Left lung (tissue), 4 donors: ENCODE measurements at regions not wholly inside any gene's neighbourhood (a gene's known extent, or its start where the extent isn't known, plus 50 kb on each side); places are given as distances from the start of the nearest gene placed in this dataset.

Experiments
- ATAC-seq: fragments of 200-7000 bp; cut with Tn5 transposase; one replicate; pipeline ENCODE4 v1.9.1; 2020; ENCODE audit warnings: moderate library complexity
- DNase-seq, 4 donors: peaks; one replicate each; pipeline ENCODE4 v3.0.0-alpha.2; 2013 to 2020
- H3K27ac ChIP-seq, 2 donors: fragments of 200-600 bp; sonication (generic) in 1 of 2; one replicate each; pipeline versions ENCODE4 v1.5.0 to v1.8.0; 2020 to 2021
- H3K27me3 ChIP-seq, 2 donors: fragments of 200-600 bp; sonication (generic) in 1 of 2; one replicate each; pipeline versions ENCODE4 v1.5.0 to v1.8.0; 2020 to 2021
- H3K36me3 ChIP-seq, 2 donors: fragments of 200-600 bp; sonication (generic) in 1 of 2; one replicate each; pipeline versions ENCODE4 v1.5.0 to v1.8.0; 2020 to 2021
- H3K4me1 ChIP-seq, 2 donors: fragments of 200-600 bp; one replicate each; pipeline ENCODE4 v1.8.0; 2021
- H3K4me3 ChIP-seq, 2 donors: fragments of 200-600 bp; sonication (generic) in 1 of 2; one replicate each; pipeline versions ENCODE4 v1.5.0 to v1.8.0; 2020 to 2021; ENCODE audit warnings: mild to moderate bottlenecking in 1 of 2
- H3K9me3 ChIP-seq, 2 donors: fragments of 200-600 bp; sonication (generic) in 1 of 2; one replicate each; pipeline versions ENCODE4 v1.5.0 to v1.8.0; 2020 to 2021
- intact Hi-C, 2 donors: fragments of 100-400 bp; cut with DNase I; formaldehyde crosslinking; loops; one replicate each; pipeline versions ENCODE4 v1.11.2 to v1.14.2; 2022
- TF ChIP-seq, protein P1 (sequence below), 2 donors: fragments of 200-600 bp; sonication (generic) in 1 of 2; IDR thresholded peaks; one replicate each; pipeline versions ENCODE4 v1.5.0 to v1.8.0; 2021; ENCODE audit warnings: antibody characterized with exemption in 2 of 2
- donor health status: DM: no; HTN: yes; CAD: no.
- donor health status: DM: no; HTN: no; CAD: no.

DNA sequence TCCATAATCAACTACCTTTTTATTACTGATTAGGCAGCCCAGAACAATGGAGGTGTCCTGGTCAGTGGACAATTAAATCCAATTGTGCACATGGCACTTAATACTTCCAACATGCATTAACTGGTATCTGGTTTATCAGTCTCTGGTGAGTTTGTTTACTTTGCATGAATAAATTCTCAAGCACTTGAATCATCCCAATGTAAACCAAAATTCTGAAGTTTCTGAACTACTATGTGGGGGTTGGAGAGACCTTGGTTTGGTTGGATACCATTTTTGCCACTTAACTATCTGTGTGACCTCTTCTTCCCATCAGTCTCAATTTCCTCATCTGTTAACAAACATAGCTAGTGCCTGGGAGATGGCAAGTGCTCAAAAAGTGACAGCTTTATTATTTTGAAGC is 70.5 kb upstream of the MAP4 start:
- peaks cover 15 to 46% of the 10 kb centered on the region in 2 donors for H3K4me1 ChIP-seq
- DNase-seq, result peak in 2 of 4 donors; percentile 4 to 11
- no peak for ATAC-seq
- H3K27me3 ChIP-seq, result no peaks in the 10 kb centered on the region
- peak overlapping the region in 1 of 2 donors; percentile 74 for H3K4me3 ChIP-seq
- TF ChIP-seq, protein P1, sequence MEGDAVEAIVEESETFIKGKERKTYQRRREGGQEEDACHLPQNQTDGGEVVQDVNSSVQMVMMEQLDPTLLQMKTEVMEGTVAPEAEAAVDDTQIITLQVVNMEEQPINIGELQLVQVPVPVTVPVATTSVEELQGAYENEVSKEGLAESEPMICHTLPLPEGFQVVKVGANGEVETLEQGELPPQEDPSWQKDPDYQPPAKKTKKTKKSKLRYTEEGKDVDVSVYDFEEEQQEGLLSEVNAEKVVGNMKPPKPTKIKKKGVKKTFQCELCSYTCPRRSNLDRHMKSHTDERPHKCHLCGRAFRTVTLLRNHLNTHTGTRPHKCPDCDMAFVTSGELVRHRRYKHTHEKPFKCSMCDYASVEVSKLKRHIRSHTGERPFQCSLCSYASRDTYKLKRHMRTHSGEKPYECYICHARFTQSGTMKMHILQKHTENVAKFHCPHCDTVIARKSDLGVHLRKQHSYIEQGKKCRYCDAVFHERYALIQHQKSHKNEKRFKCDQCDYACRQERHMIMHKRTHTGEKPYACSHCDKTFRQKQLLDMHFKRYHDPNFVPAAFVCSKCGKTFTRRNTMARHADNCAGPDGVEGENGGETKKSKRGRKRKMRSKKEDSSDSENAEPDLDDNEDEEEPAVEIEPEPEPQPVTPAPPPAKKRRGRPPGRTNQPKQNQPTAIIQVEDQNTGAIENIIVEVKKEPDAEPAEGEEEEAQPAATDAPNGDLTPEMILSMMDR (IDR thresholded peaks at IDR 0.05), result no peak
- peak overlapping the region; percentile 70 to 79 for H3K27ac ChIP-seq
- intact Hi-C loops, result no loop called here
- no peaks in the 10 kb centered on the region for H3K9me3 ChIP-seq
- peaks cover 0 to 14% of the 10 kb centered on the region in 2 donors for H3K36me3 ChIP-seq

DNA sequence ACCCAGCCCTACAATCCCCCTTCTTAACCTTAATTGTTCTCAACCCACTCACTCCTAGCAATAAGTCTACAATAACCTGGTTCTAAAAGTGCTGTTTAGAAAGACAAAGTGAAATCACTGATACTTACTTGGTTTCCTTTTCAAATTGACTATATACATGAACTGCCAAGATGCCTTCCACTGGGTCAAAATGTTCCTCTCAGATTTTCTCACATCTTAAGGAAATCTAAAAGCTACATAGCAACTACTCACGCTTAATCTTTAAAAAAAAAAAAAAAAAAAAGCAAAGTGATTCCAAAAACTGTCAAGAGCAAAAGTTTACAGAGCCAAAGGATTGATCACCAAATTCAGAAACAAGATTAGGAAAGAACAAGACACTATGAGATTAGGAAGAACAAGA is 68.7 kb upstream of the MAP4 start:
- Histone ChIP-seq H3K27me3 (no peaks in the 10 kb centered on the region), H3K4me3 (no peak overlapping the region), H3K9me3 (no peaks in the 10 kb centered on the region), H3K4me1 (peaks cover 15 to 44% of the 10 kb centered on the region in 2 donors), H3K27ac (no peak overlapping the region), H3K36me3 (peaks cover 0 to 22% of the 10 kb centered on the region in 2 donors)
- ATAC-seq, result no peak
- TF ChIP-seq, protein P1 (IDR thresholded peaks at IDR 0.05), result no peak
- intact Hi-C loops, result no loop called here
- DNase-seq, result no peak

DNA sequence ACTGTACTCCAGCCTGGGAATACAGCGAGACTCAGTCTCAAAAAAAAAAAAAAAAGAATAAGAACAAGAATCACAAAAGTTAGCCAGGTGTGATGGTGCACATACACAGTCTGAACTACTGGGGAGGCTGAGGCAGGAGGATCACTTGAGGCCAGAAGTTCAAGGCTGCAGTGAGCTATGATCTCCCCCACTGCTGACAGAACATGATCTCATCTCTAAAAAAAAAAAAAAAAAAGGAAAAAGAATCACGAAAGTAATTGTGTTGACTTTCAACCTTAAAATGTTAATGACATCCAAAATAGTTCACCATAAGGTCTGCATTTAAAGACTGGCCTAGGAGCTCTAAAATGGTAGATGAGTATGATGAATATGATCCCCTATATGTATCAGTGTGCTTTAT is 68.0 kb upstream of the MAP4 start:
- Histone ChIP-seq H3K4me1 (peaks cover 15 to 38% of the 10 kb centered on the region in 2 donors), H3K9me3 (no peaks in the 10 kb centered on the region), H3K4me3 (no peak overlapping the region), H3K36me3 (peaks cover 0 to 22% of the 10 kb centered on the region in 2 donors), H3K27ac (no peak overlapping the region), H3K27me3 (no peaks in the 10 kb centered on the region)
- ATAC-seq (no peak), DNase-seq (no peak)
- TF ChIP-seq, protein P1 (IDR thresholded peaks at IDR 0.05), result no peak
- intact Hi-C loops, result no loop called here

DNA sequence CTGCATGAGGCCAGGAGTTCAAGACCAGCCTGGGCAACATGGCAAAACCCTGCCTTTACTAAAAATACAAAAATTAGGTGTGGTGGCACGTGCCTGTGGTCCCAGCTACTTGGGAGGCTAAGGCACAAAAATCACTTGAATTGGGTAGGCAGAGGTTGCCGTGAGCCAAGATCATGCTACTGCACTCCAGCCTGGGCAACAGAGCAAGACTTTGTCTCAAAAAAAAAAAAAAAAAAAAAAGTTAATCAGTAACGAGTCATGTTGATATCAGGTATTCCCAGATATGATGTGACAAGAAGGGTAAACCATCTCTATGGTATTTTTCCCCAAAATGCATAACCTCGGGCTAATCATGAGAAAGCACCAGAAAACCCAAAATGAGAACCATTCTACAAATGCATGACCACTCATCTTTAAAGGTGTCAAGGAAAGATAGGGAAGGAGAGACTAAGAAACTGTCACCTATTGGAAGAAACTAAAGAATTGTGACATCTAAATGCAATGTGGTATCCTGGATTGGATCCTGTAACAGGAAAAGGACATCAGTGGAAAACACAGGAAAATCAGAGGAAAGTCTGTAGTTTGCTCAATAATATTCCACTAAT is 66.5 kb upstream of the MAP4 start:
- ATAC-seq (no peak), DNase-seq (no peak)
- peaks cover 15 to 38% of the 10 kb centered on the region in 2 donors for H3K4me1 ChIP-seq
- H3K36me3 ChIP-seq, result peaks cover 0 to 22% of the 10 kb centered on the region in 2 donors
- intact Hi-C loops, result no loop called here
- TF ChIP-seq, protein P1 (IDR thresholded peaks at IDR 0.05), result no peak
- H3K27ac ChIP-seq, result no peak overlapping the region
- H3K27me3 ChIP-seq, result no peaks in the 10 kb centered on the region
- H3K4me3 ChIP-seq, result no peak overlapping the region
- no peaks in the 10 kb centered on the region for H3K9me3 ChIP-seq

DNA sequence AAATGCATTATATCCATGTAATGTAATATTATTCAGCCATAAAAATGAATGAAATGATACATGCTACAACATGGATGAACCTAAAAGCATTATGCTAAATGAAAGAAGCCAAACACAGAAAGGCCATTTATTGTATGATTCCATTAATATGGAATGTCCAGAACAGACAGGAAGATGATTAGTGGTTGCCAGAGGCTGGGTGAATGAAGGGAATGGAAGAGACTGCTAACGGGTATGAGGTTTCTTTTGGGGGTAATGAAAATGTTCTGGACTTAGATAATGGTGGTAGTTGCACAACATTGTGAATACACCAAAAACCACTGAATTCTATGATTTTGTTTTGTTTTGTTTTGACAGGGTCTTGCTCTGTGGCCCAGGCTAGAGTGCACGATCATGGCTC is 61.6 kb upstream of the MAP4 start:
- ATAC-seq, result no peak
- peaks cover 0 to 13% of the 10 kb centered on the region in 2 donors for H3K36me3 ChIP-seq
- no peaks in the 10 kb centered on the region for H3K27me3 ChIP-seq
- no peak for DNase-seq
- H3K9me3 ChIP-seq, result no peaks in the 10 kb centered on the region
- H3K4me1 ChIP-seq, result peaks cover 0 to 8% of the 10 kb centered on the region in 2 donors
- intact Hi-C loops, result no loop called here
- H3K4me3 ChIP-seq, result no peak overlapping the region
- no peak overlapping the region for H3K27ac ChIP-seq
- TF ChIP-seq, protein P1 (IDR thresholded peaks at IDR 0.05), result no peak
